ENCODE measurements at regions not wholly inside any gene's neighbourhood (a gene's known extent, or its start where the extent isn't known, plus 50 kb on each side); places are given as distances from the start of the nearest gene placed in this dataset.

DNA sequence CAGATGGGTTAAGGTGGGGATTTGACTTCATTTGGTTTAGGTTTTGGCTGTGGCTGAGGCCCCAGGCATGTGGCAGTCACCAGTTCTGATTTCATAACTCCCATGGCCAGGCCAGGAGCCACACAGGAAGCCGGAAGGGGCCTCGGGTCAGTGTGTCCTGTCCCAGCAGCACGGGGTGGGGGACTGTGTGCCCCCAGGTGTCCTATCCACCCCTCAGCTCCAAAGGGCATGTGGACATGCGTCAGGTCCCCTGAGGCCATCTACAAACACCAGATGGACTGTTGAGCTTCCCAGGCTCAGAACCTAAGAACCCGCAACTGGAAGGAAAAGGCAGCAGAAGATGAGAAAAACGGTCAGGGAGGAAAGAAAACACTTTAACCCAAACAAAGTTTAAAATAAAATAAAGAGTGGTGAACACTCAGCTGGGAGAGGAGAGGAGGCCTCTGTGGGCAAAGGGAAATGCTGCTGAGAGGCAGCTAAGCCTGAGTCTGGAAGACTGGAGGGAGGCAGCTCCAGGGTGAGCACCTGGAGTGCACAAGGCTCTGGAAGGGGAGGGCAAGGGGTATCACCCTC is 260.8 kb downstream of the AUH start:
- peak overlapping the region; percentile 60 to 89 (median 78); a peak in 21 of 22 replicates for H3K9ac ChIP-seq
- H3K9me3 ChIP-seq (replicated peaks in 1 of 11): peaks cover 0 to 19% (median 13%) of the 10 kb centered on the region in 11 experiments; a peak in 17 of 22 replicates
- H3K36me3 ChIP-seq: peaks cover 0 to 6% (median 0%) of the 10 kb centered on the region in 11 experiments; a peak in 1 of 22 replicates
- TF ChIP-seq Cebpa-rat (IDR thresholded peaks at IDR 0.05): no peak
- peak overlapping the region; percentile 85 to 97 (median 93) for H3K4me2 ChIP-seq
- peak overlapping the region in 8 of 10 experiments; percentile 7 to 46 (median 37); a peak in 15 of 20 replicates for H3K4me3 ChIP-seq
- peaks cover 0 to 11% (median 0%) of the 10 kb centered on the region in 11 experiments; a peak in 3 of 22 replicates for H3K27me3 ChIP-seq
- no peaks in the 10 kb centered on the region for H4K20me1 ChIP-seq
- H3K27ac ChIP-seq: peak overlapping the region; percentile 67 to 99 (median 88)
- peaks cover 46 to 81% (median 54%) of the 10 kb centered on the region in 10 experiments for H3K4me1 ChIP-seq

- Histone ChIP-seq H3K27ac (peak overlapping the region in 10 of 11 experiments; percentile 81 to 99 (median 88); a peak in 20 of 22 replicates), H3K4me2 (peak overlapping the region; percentile 85 to 97 (median 93)), H3K9me3 (replicated peaks in 1 of 11) (peaks cover 0 to 14% (median 6%) of the 10 kb centered on the region in 11 experiments; a peak in 11 of 22 replicates), H3K9ac (peak overlapping the region in 10 of 11 experiments; percentile 68 to 89 (median 78); a peak in 19 of 22 replicates), H3K27me3 (peaks cover 0 to 11% (median 0%) of the 10 kb centered on the region in 11 experiments; a peak in 3 of 22 replicates), H3K36me3 (0 out of 22 replicates have a peak, but pooled peaks cover 0 to 9% (median 0%) of the 10 kb centered on the region in 11 experiments), H3K4me1 (peaks cover 46 to 81% (median 54%) of the 10 kb centered on the region in 10 experiments), H4K20me1 (no peaks in the 10 kb centered on the region), H3K4me3 (peak overlapping the region in 4 of 10 experiments; percentile 23 to 46 (median 38); a peak in 7 of 20 replicates)
- TF ChIP-seq Cebpa-rat (IDR thresholded peaks at IDR 0.05): no peak
Observed at GRCh38 chr9:91101611-91102168, 260.0 kb downstream of the AUH start.

GRCh38 chr9:91102269-91102668 is 259.4 kb downstream of the AUH start:
- H3K4me2 ChIP-seq: peak overlapping the region; percentile 85 to 97 (median 93)
- H3K27me3 ChIP-seq: peaks cover 0 to 11% (median 0%) of the 10 kb centered on the region in 11 experiments; a peak in 3 of 22 replicates
- H3K4me1 ChIP-seq: peaks cover 46 to 75% (median 54%) of the 10 kb centered on the region in 10 experiments
- H3K36me3 ChIP-seq: peaks cover 0 to 9% (median 0%) of the 10 kb centered on the region in 11 experiments; a peak in 1 of 22 replicates
- H3K9ac ChIP-seq: peak overlapping the region in 5 of 11 experiments; percentile 68 to 89 (median 81); a peak in 10 of 22 replicates
- TF ChIP-seq Cebpa-rat (IDR thresholded peaks at IDR 0.05): no peak
- H3K4me3 ChIP-seq: no peak overlapping the region; a peak in 1 of 20 replicates
- no peaks in the 10 kb centered on the region for H4K20me1 ChIP-seq
- H3K27ac ChIP-seq: peak overlapping the region in 9 of 11 experiments; percentile 81 to 99 (median 88); a peak in 17 of 22 replicates
- H3K9me3 ChIP-seq (replicated peaks in 1 of 11): peaks cover 0 to 9% (median 2%) of the 10 kb centered on the region in 11 experiments; a peak in 5 of 22 replicates

- Histone ChIP-seq H3K27me3 (peaks cover 0 to 11% (median 0%) of the 10 kb centered on the region in 11 experiments; a peak in 3 of 22 replicates), H4K20me1 (no peaks in the 10 kb centered on the region), H3K4me3 (no peak overlapping the region), H3K9me3 (replicated peaks in 1 of 11) (peaks cover 4 to 20% (median 12%) of the 10 kb centered on the region in 11 experiments; a peak in 18 of 22 replicates), H3K9ac (no peak overlapping the region), H3K4me2 (peak overlapping the region in 1 of 11 experiments; percentile 96; a peak in 1 of 22 replicates), H3K4me1 (peaks cover 34 to 58% (median 39%) of the 10 kb centered on the region in 10 experiments), H3K27ac (no peak overlapping the region; a peak in 1 of 22 replicates), H3K36me3 (peaks cover 0 to 9% (median 0%) of the 10 kb centered on the region in 11 experiments; a peak in 1 of 22 replicates)
- no peak for TF ChIP-seq Cebpa-rat (IDR thresholded peaks at IDR 0.05)
Observed at GRCh38 chr9:91103931-91104330, 257.8 kb downstream of the AUH start.

GRCh38 chr9:91106415-91107081 is 255.2 kb downstream of the AUH start:
- no peak overlapping the region for H3K4me2 ChIP-seq
- no peak for TF ChIP-seq Cebpa-rat (IDR thresholded peaks at IDR 0.05)
- no peak overlapping the region; a peak in 1 of 22 replicates for H3K27ac ChIP-seq
- no peaks in the 10 kb centered on the region for H4K20me1 ChIP-seq
- H3K9ac ChIP-seq: no peak overlapping the region
- H3K9me3 ChIP-seq (replicated peaks in 1 of 11): peaks cover 30 to 47% (median 38%) of the 10 kb centered on the region in 11 experiments
- peaks cover 0 to 9% (median 0%) of the 10 kb centered on the region in 11 experiments; a peak in 3 of 22 replicates for H3K27me3 ChIP-seq
- H3K4me1 ChIP-seq: peaks cover 8 to 35% (median 16%) of the 10 kb centered on the region in 10 experiments
- H3K36me3 ChIP-seq: peaks cover 0 to 29% (median 11%) of the 10 kb centered on the region in 11 experiments; a peak in 12 of 22 replicates
- no peak overlapping the region for H3K4me3 ChIP-seq

GRCh38 chr9:91111226-91111625 is 250.5 kb downstream of the AUH start:
- Histone ChIP-seq H3K9me3 (replicated peaks in 1 of 11) (peaks cover 51 to 82% (median 61%) of the 10 kb centered on the region in 11 experiments), H3K27me3 (no peaks in the 10 kb centered on the region), H3K4me2 (no peak overlapping the region), H3K4me3 (no peak overlapping the region), H4K20me1 (no peaks in the 10 kb centered on the region), H3K9ac (no peak overlapping the region), H3K27ac (no peak overlapping the region), H3K4me1 (no peaks in the 10 kb centered on the region), H3K36me3 (peaks cover 0 to 35% (median 14%) of the 10 kb centered on the region in 11 experiments; a peak in 13 of 22 replicates)
- TF ChIP-seq Cebpa-rat (IDR thresholded peaks at IDR 0.05): no peak

DNA sequence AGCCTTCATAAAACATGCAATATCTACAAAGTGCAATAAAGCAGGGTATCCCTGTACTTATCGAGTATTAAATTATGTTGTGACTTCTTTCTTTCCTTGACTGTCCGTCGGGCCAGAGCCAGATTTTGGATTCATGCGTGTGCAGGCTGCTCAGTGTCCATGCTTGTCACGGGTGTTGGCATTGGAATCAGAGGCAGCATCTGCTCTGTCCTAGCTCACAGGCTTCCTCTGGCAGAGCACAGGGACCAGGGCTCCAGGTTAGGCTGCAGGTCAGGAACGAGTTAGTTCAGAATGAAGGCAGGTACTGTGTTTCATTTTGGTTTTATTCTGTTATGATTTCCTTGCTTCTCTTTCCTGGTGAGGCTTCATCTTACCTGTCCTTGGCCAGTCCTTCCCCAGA is 249.8 kb downstream of the AUH start:
- Histone ChIP-seq H3K9ac (no peak overlapping the region), H3K9me3 (replicated peaks in 1 of 11) (peaks cover 51 to 88% (median 67%) of the 10 kb centered on the region in 11 experiments), H3K27me3 (no peaks in the 10 kb centered on the region), H4K20me1 (no peaks in the 10 kb centered on the region), H3K4me2 (no peak overlapping the region), H3K36me3 (peaks cover 0 to 32% (median 14%) of the 10 kb centered on the region in 11 experiments; a peak in 13 of 22 replicates), H3K4me1 (no peaks in the 10 kb centered on the region), H3K4me3 (no peak overlapping the region), H3K27ac (no peak overlapping the region)
- TF ChIP-seq Cebpa-rat (IDR thresholded peaks at IDR 0.05): no peak

GRCh38 chr9:91113016-91113415 is 248.7 kb downstream of the AUH start:
- Histone ChIP-seq H3K4me3 (no peak overlapping the region), H3K9ac (no peak overlapping the region), H3K4me1 (no peaks in the 10 kb centered on the region), H4K20me1 (no peaks in the 10 kb centered on the region), H3K27ac (no peak overlapping the region), H3K4me2 (no peak overlapping the region), H3K9me3 (replicated peaks in 1 of 11) (peaks cover 56 to 91% (median 76%) of the 10 kb centered on the region in 11 experiments), H3K27me3 (no peaks in the 10 kb centered on the region), H3K36me3 (peaks cover 0 to 40% (median 14%) of the 10 kb centered on the region in 11 experiments; a peak in 13 of 22 replicates)
- no peak for TF ChIP-seq Cebpa-rat (IDR thresholded peaks at IDR 0.05)
